HEK293 (cell line): ENCODE measurements at regions not wholly inside any gene's neighbourhood (a gene's known extent, or its start where the extent isn't known, plus 50 kb on each side); places are given as distances from the start of the nearest gene placed in this dataset.

Experiments used
- CTCF ChIA-PET: fragments of 350-600 bp; formaldehyde crosslinking; extraction: SDS; loops from one replicate; lab custom pipeline; 2021; ENCODE audit warnings: antibody characterized with exemption; lab: Yijun Ruan, JAX
- POLR2A ChIA-PET: fragments of 300-600 bp; formaldehyde crosslinking; extraction: SDS; loops from one replicate; lab custom pipeline; 2020; ENCODE audit warnings: antibody characterized with exemption, inconsistent platforms; lab: Yijun Ruan, JAX
- H3K27ac ChIP-seq: fragments of 200-500 bp; sonication (Bioruptor generic); 2 replicates; pipeline ENCODE4 v1.5.1; 2014; ENCODE audit warnings: low read depth, low read length, control low read depth, inconsistent platforms; ENCODE audit errors: extremely low read depth
- H3K36me3 ChIP-seq, 2 experiments: fragments of 200-500 bp in 1 of 2; sonication (Bioruptor generic) in 1 of 2; 1 replicate in 1 of 2; 2 replicates in 1 of 2; pipeline ENCODE4 v1.5.1; 2014 to 2017; ENCODE audit warnings: inconsistent platforms in 2 of 2, low read length in 2 of 2; ENCODE audit not compliant: control insufficient read depth in 2 of 2, insufficient read depth in 1 of 2
- H3K4me1 ChIP-seq: fragments of 200-500 bp; sonication (Bioruptor generic); 2 replicates; pipeline ENCODE4 v1.5.1; 2014; ENCODE audit warnings: mild to moderate bottlenecking, low read length, inconsistent platforms; ENCODE audit not compliant: control insufficient read depth, insufficient read depth
- H3K4me3 ChIP-seq: 2 replicates; pipeline ENCODE4 v1.5.1; 2011; ENCODE audit warnings: low read depth, mild to moderate bottlenecking, control low read depth, low read length, moderate library complexity
- H3K9me3 ChIP-seq: fragments of 200-500 bp; sonication (Bioruptor generic); 2 replicates; pipeline ENCODE4 v1.5.1; 2014; ENCODE audit warnings: low read depth, low read length, inconsistent platforms; ENCODE audit not compliant: control insufficient read depth, insufficient read depth
- KLF9 ChIP-seq: fragments of 450-650 bp; formaldehyde crosslinking; IDR thresholded peaks from 2 replicates; pipeline ENCODE4 v1.5.1; 2016; ENCODE audit warnings: missing biosample characterization, missing genetic modification characterization, low read depth
- OVOL3 ChIP-seq: fragments of 450-650 bp; formaldehyde crosslinking; IDR thresholded peaks from 2 replicates; pipeline ENCODE4 v1.5.1; 2016; ENCODE audit warnings: missing biosample characterization, missing genetic modification characterization
- SP7 ChIP-seq: fragments of 450-650 bp; formaldehyde crosslinking; IDR thresholded peaks from 2 replicates; pipeline ENCODE4 v1.5.1; 2016; ENCODE audit warnings: missing biosample characterization, missing genetic modification characterization
- TCF7L2 ChIP-seq: IDR thresholded peaks from 2 replicates; pipeline ENCODE4 v1.6.1; 2011; ENCODE audit warnings: low read depth, mild to moderate bottlenecking, inconsistent platforms, low read length, moderate library complexity, borderline replicate concordance
- ZNF112 ChIP-seq: fragments of 450-650 bp; formaldehyde crosslinking; IDR thresholded peaks from 2 replicates; pipeline ENCODE4 v1.5.0; 2017; ENCODE audit warnings: missing biosample characterization, missing genetic modification characterization
- ZNF121 ChIP-seq: fragments of 450-650 bp; formaldehyde crosslinking; IDR thresholded peaks from 2 replicates; pipeline ENCODE4 v1.5.1; 2016; ENCODE audit warnings: missing biosample characterization, missing genetic modification characterization
- ZNF335 ChIP-seq: fragments of 450-650 bp; formaldehyde crosslinking; conservative IDR thresholded peaks from 2 replicates; pipeline ENCODE4 v1.5.1; 2016; ENCODE audit warnings: missing biosample characterization, missing genetic modification characterization
- ZNF423 ChIP-seq: fragments of 450-650 bp; formaldehyde crosslinking; IDR thresholded peaks from 2 replicates; pipeline ENCODE4 v1.5.1; 2016; ENCODE audit warnings: missing biosample characterization, missing genetic modification characterization
- ZNF48 ChIP-seq: fragments of 450-650 bp; formaldehyde crosslinking; IDR thresholded peaks from 2 replicates; pipeline ENCODE4 v1.5.1; 2016; ENCODE audit warnings: missing biosample characterization, missing genetic modification characterization
- ZNF530 ChIP-seq: fragments of 450-650 bp; formaldehyde crosslinking; IDR thresholded peaks from 2 replicates; pipeline ENCODE4 v1.5.1; 2016; ENCODE audit warnings: low read depth, missing biosample characterization, missing genetic modification characterization
- ZNF658 ChIP-seq: fragments of 450-650 bp; formaldehyde crosslinking; IDR thresholded peaks from 2 replicates; pipeline ENCODE4; 2016; ENCODE audit warnings: missing biosample characterization, missing genetic modification characterization
- ZNF837 ChIP-seq: fragments of 450-650 bp; formaldehyde crosslinking; IDR thresholded peaks from 2 replicates; pipeline ENCODE4 v1.5.1; 2016; ENCODE audit warnings: missing biosample characterization, missing genetic modification characterization
- TF ChIP-seq, protein P1 (sequence below): fragments of 450-650 bp; formaldehyde crosslinking; IDR thresholded peaks from 2 replicates; pipeline ENCODE4 v1.5.1; 2016; ENCODE audit warnings: missing biosample characterization, missing genetic modification characterization
- TF ChIP-seq, protein P2 (sequence below): fragments of 450-650 bp; formaldehyde crosslinking; IDR thresholded peaks from 2 replicates; pipeline ENCODE4 v1.5.1; 2016; ENCODE audit warnings: missing biosample characterization, missing genetic modification characterization
- TF ChIP-seq, protein P3 (sequence below): fragments of 450-650 bp; formaldehyde crosslinking; IDR thresholded peaks from 2 replicates; pipeline ENCODE4 v1.5.1; 2017; ENCODE audit warnings: missing biosample characterization, missing genetic modification characterization
- TF ChIP-seq, protein P4 (sequence below): fragments of 450-650 bp; formaldehyde crosslinking; IDR thresholded peaks from 2 replicates; pipeline ENCODE4; 2016; ENCODE audit warnings: missing biosample characterization, missing genetic modification characterization
- TF ChIP-seq, protein P5 (sequence below): fragments of 450-650 bp; formaldehyde crosslinking; IDR thresholded peaks from 2 replicates; pipeline ENCODE4 v1.5.1; 2016; ENCODE audit warnings: missing biosample characterization, missing genetic modification characterization

DNA sequence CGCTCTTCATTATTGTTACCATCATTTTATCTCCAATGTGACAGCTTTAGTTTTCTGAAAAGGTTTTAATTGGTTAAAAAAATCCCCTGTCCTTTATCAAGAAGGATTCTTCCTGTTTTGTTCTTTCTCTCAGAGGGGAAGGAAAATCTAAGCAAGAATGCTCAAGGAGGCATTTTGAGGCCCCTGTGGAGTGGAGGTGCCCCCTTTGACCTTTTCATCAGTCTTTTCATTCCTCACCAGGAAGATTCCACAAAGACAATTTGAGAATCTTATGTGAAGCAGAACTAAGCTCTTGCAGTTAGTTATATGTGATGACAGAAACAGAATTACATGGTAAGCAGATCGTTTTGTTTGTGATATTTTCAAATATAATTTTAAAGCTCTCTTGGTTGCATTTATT is 489.6 kb downstream of the MAN2A1 start:
- Histone ChIP-seq H3K9me3 (no peaks in the 10 kb centered on the region), H3K4me3 (no peak overlapping the region), H3K4me1 (no peaks in the 10 kb centered on the region), H3K36me3 (no peaks in the 10 kb centered on the region), H3K27ac (no peak overlapping the region)
- ChIA-PET CTCF (no interaction called here), POLR2A (no interaction called here)
- TF ChIP-seq, protein P1, sequence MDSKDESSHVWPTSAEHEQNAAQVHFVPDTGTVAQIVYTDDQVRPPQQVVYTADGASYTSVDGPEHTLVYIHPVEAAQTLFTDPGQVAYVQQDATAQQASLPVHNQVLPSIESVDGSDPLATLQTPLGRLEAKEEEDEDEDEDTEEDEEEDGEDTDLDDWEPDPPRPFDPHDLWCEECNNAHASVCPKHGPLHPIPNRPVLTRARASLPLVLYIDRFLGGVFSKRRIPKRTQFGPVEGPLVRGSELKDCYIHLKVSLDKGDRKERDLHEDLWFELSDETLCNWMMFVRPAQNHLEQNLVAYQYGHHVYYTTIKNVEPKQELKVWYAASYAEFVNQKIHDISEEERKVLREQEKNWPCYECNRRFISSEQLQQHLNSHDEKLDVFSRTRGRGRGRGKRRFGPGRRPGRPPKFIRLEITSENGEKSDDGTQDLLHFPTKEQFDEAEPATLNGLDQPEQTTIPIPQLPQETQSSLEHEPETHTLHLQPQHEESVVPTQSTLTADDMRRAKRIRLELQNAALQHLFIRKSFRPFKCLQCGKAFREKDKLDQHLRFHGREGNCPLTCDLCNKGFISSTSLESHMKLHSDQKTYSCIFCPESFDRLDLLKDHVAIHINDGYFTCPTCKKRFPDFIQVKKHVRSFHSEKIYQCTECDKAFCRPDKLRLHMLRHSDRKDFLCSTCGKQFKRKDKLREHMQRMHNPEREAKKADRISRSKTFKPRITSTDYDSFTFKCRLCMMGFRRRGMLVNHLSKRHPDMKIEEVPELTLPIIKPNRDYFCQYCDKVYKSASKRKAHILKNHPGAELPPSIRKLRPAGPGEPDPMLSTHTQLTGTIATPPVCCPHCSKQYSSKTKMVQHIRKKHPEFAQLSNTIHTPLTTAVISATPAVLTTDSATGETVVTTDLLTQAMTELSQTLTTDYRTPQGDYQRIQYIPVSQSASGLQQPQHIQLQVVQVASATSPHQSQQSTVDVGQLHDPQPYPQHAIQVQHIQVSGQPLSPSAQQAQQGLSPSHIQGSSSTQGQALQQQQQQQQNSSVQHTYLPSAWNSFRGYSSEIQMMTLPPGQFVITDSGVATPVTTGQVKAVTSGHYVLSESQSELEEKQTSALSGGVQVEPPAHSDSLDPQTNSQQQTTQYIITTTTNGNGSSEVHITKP (tag by site-specific recombination): no peak
- no peak for TF ChIP-seq ZNF530 (tag by site-specific recombination)
- TF ChIP-seq ZNF48 (tag by site-specific recombination): no peak
- TF ChIP-seq OVOL3 (tag by site-specific recombination): no peak
- TF ChIP-seq ZNF837: no peak

DNA sequence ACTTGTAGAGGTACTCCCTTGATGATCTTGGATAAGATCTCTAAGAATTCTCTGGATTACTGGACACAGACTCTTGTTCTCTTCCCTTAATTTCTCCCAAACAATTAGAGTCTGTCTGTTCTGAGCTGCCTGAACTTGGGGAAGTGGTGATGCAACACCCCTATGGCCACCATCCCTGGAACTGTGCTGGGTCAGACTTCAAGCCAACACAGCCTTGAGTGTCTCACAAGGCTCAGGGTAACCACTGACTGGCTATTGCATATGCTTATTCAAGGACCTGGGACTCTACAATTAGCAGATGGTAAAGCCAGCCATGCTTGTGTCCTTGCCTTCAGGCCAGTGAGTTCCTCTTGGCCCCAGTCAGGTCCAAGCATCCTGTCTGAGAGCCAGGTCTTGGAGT is 504.5 kb downstream of the MAN2A1 start:
- Histone ChIP-seq H3K4me3 (no peak overlapping the region), H3K9me3 (no peaks in the 10 kb centered on the region), H3K36me3 (no peaks in the 10 kb centered on the region), H3K27ac (no peak overlapping the region), H3K4me1 (no peaks in the 10 kb centered on the region)
- ChIA-PET CTCF (no interaction called here), POLR2A (no interaction called here)
- TF ChIP-seq, protein P2, sequence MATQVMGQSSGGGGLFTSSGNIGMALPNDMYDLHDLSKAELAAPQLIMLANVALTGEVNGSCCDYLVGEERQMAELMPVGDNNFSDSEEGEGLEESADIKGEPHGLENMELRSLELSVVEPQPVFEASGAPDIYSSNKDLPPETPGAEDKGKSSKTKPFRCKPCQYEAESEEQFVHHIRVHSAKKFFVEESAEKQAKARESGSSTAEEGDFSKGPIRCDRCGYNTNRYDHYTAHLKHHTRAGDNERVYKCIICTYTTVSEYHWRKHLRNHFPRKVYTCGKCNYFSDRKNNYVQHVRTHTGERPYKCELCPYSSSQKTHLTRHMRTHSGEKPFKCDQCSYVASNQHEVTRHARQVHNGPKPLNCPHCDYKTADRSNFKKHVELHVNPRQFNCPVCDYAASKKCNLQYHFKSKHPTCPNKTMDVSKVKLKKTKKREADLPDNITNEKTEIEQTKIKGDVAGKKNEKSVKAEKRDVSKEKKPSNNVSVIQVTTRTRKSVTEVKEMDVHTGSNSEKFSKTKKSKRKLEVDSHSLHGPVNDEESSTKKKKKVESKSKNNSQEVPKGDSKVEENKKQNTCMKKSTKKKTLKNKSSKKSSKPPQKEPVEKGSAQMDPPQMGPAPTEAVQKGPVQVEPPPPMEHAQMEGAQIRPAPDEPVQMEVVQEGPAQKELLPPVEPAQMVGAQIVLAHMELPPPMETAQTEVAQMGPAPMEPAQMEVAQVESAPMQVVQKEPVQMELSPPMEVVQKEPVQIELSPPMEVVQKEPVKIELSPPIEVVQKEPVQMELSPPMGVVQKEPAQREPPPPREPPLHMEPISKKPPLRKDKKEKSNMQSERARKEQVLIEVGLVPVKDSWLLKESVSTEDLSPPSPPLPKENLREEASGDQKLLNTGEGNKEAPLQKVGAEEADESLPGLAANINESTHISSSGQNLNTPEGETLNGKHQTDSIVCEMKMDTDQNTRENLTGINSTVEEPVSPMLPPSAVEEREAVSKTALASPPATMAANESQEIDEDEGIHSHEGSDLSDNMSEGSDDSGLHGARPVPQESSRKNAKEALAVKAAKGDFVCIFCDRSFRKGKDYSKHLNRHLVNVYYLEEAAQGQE (tag by site-specific recombination): no peak
- TF ChIP-seq ZNF121 (tag by site-specific recombination) (no peak), ZNF658 (no peak), ZNF423 (tag by site-specific recombination) (no peak), ZNF112 (tag by site-specific recombination) (no peak), KLF9 (tag by site-specific recombination) (no peak), SP7 (tag by site-specific recombination) (no peak), TCF7L2 (no peak)
- TF ChIP-seq, protein P3, sequence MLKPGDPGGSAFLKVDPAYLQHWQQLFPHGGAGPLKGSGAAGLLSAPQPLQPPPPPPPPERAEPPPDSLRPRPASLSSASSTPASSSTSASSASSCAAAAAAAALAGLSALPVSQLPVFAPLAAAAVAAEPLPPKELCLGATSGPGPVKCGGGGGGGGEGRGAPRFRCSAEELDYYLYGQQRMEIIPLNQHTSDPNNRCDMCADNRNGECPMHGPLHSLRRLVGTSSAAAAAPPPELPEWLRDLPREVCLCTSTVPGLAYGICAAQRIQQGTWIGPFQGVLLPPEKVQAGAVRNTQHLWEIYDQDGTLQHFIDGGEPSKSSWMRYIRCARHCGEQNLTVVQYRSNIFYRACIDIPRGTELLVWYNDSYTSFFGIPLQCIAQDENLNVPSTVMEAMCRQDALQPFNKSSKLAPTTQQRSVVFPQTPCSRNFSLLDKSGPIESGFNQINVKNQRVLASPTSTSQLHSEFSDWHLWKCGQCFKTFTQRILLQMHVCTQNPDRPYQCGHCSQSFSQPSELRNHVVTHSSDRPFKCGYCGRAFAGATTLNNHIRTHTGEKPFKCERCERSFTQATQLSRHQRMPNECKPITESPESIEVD: no peak

DNA sequence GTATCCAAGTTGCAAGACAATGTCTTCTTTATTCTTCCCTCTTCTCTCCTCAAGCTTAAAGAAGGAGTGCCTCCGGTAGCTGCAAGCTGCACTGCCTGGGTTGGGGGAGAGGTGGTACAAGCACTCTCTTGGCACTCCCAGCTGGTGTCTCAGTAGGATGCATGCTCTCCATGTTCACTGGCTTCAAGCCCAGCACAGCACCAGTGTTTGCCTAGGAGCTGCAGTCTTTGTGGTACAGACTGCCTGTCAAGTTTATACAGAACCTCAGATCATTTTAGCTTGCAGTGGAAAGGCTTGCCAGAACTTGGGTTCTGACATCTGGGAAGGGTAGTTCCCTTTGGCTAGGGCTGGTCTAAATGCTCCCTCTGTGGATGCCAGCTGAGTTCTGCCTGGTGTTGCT is 505.6 kb downstream of the MAN2A1 start:
- Histone ChIP-seq H3K27ac (no peak overlapping the region), H3K9me3 (no peaks in the 10 kb centered on the region), H3K4me1 (no peaks in the 10 kb centered on the region), H3K4me3 (no peak overlapping the region), H3K36me3 (no peaks in the 10 kb centered on the region)
- ChIA-PET POLR2A (no interaction called here), CTCF (no interaction called here)
- TF ChIP-seq, protein P4, sequence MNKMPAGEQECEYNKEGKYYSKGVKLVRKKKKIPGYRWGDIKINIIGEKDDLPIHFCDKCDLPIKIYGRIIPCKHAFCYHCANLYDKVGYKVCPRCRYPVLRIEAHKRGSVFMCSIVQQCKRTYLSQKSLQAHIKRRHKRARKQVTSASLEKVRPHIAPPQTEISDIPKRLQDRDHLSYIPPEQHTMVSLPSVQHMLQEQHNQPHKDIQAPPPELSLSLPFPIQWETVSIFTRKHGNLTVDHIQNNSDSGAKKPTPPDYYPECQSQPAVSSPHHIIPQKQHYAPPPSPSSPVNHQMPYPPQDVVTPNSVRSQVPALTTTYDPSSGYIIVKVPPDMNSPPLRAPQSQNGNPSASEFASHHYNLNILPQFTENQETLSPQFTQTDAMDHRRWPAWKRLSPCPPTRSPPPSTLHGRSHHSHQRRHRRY (tag by site-specific recombination): no peak
- TF ChIP-seq, protein P1 (tag by site-specific recombination): no peak
- TF ChIP-seq, protein P5, sequence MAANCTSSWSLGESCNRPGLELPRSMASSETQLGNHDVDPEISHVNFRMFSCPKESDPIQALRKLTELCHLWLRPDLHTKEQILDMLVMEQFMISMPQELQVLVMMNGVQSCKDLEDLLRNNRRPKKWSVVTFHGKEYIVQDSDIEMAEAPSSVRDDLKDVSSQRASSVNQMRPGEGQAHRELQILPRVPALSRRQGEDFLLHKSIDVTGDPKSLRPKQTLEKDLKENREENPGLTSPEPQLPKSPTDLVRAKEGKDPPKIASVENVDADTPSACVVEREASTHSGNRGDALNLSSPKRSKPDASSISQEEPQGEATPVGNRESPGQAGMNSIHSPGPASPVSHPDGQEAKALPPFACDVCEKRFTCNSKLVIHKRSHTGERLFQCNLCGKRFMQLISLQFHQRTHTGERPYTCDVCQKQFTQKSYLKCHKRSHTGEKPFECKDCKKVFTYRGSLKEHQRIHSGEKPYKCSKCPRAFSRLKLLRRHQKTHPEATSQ (tag by site-specific recombination): no peak
- no peak for TF ChIP-seq ZNF335
